ENCODE measurements at regions not wholly inside any gene's neighbourhood (a gene's known extent, or its start where the extent isn't known, plus 50 kb on each side); places are given as distances from the start of the nearest gene placed in this dataset.

GRCh38 chr5:23253621-23254198 lies 253.7 kb upstream of the PRDM9 start:
- TF ChIP-seq CTCF (IDR thresholded peaks at IDR 0.05) (no peak), POLR2A (IDR thresholded peaks at IDR 0.05) (no peak), POLR2AphosphoS5 (IDR thresholded peaks at IDR 0.05) (no peak)
